GM12873 (cell line): ENCODE measurements at regions not wholly inside any gene's neighbourhood (a gene's known extent, or its start where the extent isn't known, plus 50 kb on each side); places are given as distances from the start of the nearest gene placed in this dataset.

Source experiments
- TF ChIP-seq, protein P1 (sequence below): IDR thresholded peaks from 2 replicates; pipeline ENCODE4 v1.5.1; 2012; ENCODE audit warnings: low read depth, mild to moderate bottlenecking, moderate library complexity, low read length, control low read depth; ENCODE audit not compliant: insufficient read depth; ENCODE audit errors: missing control alignments

DNA sequence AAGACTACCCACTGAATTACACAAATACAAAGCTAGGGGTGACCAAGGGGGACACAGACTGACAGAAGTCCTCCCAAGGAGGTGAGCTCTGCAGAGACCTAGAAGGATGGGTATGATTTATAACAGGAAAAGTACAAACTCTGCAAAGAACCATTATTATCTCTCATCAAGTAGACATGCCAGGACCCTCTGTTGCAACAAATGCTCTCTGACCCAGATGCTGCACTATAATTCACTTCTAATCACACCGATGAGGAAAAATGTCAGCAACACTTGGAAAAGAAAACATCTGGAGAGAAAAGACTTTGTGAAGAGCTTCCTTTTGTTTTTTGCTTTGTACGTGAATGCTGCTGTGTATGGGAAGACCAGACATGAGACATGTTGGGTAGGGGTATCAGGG, 178.3 kb upstream of the PDE1C start:
- TF ChIP-seq, protein P1, sequence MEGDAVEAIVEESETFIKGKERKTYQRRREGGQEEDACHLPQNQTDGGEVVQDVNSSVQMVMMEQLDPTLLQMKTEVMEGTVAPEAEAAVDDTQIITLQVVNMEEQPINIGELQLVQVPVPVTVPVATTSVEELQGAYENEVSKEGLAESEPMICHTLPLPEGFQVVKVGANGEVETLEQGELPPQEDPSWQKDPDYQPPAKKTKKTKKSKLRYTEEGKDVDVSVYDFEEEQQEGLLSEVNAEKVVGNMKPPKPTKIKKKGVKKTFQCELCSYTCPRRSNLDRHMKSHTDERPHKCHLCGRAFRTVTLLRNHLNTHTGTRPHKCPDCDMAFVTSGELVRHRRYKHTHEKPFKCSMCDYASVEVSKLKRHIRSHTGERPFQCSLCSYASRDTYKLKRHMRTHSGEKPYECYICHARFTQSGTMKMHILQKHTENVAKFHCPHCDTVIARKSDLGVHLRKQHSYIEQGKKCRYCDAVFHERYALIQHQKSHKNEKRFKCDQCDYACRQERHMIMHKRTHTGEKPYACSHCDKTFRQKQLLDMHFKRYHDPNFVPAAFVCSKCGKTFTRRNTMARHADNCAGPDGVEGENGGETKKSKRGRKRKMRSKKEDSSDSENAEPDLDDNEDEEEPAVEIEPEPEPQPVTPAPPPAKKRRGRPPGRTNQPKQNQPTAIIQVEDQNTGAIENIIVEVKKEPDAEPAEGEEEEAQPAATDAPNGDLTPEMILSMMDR = no peak

DNA sequence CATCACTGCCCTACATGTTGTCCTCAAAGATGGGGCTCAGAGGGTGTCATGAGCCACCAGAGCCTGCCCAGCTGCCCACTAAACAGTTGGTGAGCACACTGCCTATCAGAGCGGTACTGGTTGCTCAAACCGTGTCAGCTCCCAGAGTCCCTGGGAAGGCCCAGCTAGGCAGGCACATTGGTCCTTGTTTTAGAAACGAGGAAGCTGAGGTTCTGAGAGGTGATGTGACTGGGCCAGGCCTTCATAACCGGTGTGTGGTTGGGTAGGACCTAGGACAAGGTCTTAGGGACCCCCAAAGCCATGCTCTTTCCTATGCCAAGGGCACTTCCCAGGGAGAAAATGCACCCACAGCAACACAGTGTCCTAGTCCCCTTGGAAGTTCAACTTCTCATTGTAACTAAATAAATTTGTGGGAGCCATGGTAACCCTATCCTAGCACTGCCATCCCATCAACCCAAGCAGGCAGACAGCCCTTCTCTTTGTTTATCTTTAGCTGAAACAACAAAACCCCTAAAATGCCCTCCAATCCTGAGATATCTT, 174.7 kb upstream of the PDE1C start:
- TF ChIP-seq, protein P1 = no peak

DNA sequence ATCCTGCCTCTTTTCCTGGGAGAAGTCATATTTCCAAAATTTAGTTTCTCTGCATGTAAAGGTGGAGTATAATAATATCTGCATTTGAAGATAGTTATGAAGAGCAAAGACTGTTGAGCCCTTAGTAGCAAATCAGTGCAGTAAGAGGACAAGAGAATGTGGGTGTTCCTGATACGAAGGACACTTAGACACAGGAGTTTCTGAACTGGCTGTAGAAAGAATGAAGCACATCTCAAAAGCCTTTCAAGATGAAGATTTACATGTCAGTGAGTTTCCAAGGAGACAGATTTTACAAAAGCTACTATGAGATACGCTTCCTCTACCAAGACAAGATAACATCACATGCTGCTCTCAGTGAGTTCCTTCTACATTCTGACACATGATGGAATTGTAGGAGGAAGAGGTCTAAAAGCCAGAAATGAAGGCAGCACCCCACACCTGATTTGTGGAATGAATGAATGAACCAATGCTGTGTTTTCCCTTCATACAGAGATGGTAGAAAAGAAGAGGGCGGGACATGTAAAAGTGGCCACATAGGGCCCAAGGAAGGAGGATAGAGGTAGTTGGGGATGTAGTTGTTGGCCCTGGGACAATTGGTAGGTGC, 173.6 kb upstream of the PDE1C start:
- TF ChIP-seq, protein P1 = no peak

DNA sequence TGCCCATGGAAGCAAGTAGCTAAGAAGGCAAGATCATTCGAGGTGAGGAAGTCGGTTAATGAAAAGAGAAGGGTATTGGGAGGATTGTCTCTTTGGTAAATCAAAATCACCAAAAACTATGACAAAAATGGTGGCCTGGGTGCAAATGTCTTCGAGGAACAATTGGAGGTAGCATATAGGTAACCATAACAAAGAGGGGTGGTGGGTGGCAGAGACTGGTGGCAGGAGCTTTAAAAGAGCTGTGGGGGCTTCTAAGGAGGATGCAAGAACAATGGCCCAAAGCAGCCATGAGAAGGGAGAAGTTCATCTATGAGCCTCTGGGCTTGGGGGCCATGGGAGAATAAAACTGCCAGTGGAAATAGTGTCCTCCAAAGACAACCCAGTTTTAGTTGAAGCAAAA, 172.2 kb upstream of the PDE1C start:
- TF ChIP-seq, protein P1 = no peak

DNA sequence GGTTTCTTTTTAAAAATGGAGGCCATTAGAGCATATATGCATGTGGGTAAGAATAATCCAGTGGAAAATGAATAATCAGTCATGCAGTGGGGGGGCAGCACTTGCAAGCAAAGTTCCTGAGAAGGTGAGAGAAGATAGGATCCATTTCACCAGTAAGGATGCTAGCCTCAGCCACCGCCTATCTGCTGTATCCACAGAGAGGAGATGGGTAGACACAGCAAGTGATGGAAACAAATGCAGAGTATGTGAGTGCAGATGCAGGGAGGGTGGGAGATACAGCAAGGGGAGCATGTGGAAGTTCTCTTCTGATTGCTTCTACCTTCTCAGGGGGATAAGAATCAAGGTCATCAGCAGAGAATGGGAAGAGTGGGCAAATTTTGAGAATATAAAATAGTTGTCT, 171.4 kb upstream of the PDE1C start:
- TF ChIP-seq, protein P1 = no peak

DNA sequence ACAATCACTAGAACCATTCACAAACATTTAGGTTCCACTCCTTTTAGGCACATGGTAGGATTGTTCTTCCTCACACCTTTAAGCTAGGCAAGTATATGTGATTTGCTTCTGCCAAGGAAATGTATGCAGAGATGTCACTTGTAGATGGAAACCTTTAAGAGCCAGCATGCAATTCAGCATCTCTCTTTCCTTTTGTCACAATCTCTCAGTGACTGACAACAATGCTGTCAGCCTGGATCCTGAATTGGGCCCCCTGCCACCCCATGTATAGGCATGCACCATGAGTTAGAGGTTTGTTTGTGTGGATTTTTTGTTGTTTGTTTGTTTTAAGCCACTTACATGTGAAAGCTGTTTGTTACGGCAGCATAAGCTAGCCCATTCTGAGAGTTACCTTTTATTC, 169.6 kb upstream of the PDE1C start:
- TF ChIP-seq, protein P1 = no peak

DNA sequence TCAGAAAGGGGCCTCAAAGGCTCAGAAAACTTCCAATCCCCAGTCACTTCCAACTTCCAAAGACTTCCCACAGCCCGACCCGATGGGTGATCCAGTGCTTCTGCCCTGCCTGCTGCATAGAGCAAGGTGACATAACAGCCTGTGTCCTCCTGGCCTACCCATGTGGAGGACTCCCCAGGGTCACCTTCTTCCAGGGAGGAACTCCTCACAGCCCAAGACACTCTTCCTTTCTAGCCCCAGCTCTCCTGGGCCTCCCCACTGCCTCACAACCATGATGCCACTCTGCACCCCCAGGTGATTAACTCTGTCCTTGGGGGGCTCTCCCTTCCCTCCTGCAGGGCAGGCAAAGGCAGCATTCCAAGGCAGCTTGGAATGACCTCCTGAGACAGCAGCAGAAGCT, 158.4 kb upstream of the PDE1C start:
- TF ChIP-seq, protein P1 = no peak
